ENCODE measurements at regions not wholly inside any gene's neighbourhood (a gene's known extent, or its start where the extent isn't known, plus 50 kb on each side); places are given as distances from the start of the nearest gene placed in this dataset.

- DNase-seq (ENCODE audit: low spot score): no peak
- no peak for TF ChIP-seq CTCF (IDR thresholded peaks at IDR 0.05; ENCODE audit: extremely low read depth, missing control alignments)
Measured at GRCh38 chr6:19160081-19160730, 677.0 kb upstream of the ID4 start.

GRCh38 chr6:19167251-19167650, 669.9 kb upstream of the ID4 start:
- TF ChIP-seq CTCF (IDR thresholded peaks at IDR 0.05; ENCODE audit: extremely low read depth, missing control alignments): no peak
- no peak for DNase-seq (ENCODE audit: low spot score)

- no peak for DNase-seq (ENCODE audit: low spot score)
- no peak for TF ChIP-seq CTCF (IDR thresholded peaks at IDR 0.05; ENCODE audit: extremely low read depth, missing control alignments)
Measured at GRCh38 chr6:19169366-19169765, 667.8 kb upstream of the ID4 start.

- DNase-seq (ENCODE audit: low spot score): no peak
- no peak for TF ChIP-seq CTCF (IDR thresholded peaks at IDR 0.05; ENCODE audit: extremely low read depth, missing control alignments)
Measured at GRCh38 chr6:19175023-19175422, 662.1 kb upstream of the ID4 start.

- no peak for TF ChIP-seq CTCF (IDR thresholded peaks at IDR 0.05; ENCODE audit: extremely low read depth, missing control alignments)
- no peak for DNase-seq (ENCODE audit: low spot score)
Measured at GRCh38 chr6:19180348-19181072, 656.7 kb upstream of the ID4 start.

GRCh38 chr6:19181211-19181610, 656.0 kb upstream of the ID4 start:
- DNase-seq (ENCODE audit: low spot score): no peak
- TF ChIP-seq CTCF (IDR thresholded peaks at IDR 0.05; ENCODE audit: extremely low read depth, missing control alignments): no peak

- no peak for DNase-seq (ENCODE audit: low spot score)
- TF ChIP-seq CTCF (IDR thresholded peaks at IDR 0.05; ENCODE audit: extremely low read depth, missing control alignments): no peak
Measured at GRCh38 chr6:19193624-19194023, 643.5 kb upstream of the ID4 start.

All from GM20000 (cell line).